HG03378 (cell line): ENCODE measurements at regions not wholly inside any gene's neighbourhood (a gene's known extent, or its start where the extent isn't known, plus 50 kb on each side); places are given as distances from the start of the nearest gene placed in this dataset.

Source experiments
- ATAC-seq: cut with Tn5 transposase; IDR thresholded peaks from one replicate; pipeline ENCODE4 v1.9.1; 2021; ENCODE audit warnings: mild to moderate bottlenecking, moderate library complexity; ENCODE audit not compliant: unreplicated experiment

DNA sequence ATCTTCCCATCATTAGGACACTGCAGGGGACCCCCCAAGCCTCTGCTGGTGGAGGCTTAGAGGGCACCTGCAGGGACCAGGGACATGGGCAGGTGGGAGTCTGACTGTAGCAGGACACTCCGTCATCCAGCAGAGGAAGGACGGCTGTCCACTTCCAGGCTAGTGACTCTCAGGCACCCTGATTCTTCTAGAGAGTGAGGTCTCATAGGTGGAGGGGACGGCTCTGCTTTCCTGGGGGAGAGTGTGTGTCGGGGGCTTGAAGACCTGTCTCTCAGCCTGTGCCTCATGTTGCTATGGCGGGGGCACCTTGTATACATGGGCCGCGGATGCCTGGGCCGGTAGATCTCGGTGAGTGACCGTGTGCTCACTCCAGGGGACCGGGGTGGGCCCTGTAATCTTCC lies 1116.6 kb downstream of the BRD1 start:
- no peak for ATAC-seq

DNA sequence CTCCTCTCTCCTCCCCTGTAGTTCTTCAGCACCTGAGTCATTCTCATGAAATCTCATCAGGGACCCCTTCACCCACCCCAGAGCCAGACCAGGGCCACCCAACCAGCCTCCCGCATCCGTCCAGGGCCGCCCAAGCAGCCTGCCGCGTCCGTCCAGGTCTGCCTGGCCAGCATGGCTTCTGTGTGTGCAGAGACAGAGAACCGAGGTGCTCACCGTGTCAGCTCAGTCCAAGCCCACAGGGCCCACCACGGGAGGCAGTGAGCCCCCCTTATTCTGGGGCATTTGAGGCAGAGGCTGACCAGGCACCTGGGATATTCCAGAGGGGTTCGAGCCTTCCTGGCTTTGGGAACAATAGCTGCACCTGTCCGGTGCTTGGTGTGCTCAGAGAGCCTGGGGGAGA lies 1117.3 kb downstream of the BRD1 start:
- ATAC-seq: no peak

DNA sequence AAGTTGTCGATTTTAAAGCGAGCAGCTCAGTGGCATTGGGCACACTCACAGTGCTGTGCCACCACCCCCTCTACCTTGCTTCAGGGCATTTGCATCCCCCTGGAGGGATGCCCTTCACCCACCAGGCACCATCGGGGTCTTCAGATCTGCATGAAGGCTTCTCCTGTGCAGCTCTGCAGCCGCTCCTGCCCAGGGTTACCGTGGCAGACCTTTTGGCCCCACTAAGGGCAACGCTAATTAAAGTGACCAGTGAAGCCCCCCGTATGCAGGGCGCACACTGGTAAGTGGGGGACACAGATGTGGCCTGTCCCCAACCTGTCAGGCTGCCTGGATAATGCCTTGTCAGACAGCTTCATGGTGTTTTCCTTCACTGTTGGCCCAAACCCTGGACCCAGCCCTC lies 1117.7 kb downstream of the BRD1 start:
- no peak for ATAC-seq

- no peak for ATAC-seq
These were observed 1118.2 kb downstream of the BRD1 start for GRCh38 chr22:48709453-48709852.

- no peak for ATAC-seq
These were observed 1119.0 kb downstream of the BRD1 start for GRCh38 chr22:48708558-48709245.

GRCh38 chr22:48707763-48708557 lies 1119.7 kb downstream of the BRD1 start:
- no peak for ATAC-seq

GRCh38 chr22:48706934-48707762 lies 1120.5 kb downstream of the BRD1 start:
- no peak for ATAC-seq

DNA sequence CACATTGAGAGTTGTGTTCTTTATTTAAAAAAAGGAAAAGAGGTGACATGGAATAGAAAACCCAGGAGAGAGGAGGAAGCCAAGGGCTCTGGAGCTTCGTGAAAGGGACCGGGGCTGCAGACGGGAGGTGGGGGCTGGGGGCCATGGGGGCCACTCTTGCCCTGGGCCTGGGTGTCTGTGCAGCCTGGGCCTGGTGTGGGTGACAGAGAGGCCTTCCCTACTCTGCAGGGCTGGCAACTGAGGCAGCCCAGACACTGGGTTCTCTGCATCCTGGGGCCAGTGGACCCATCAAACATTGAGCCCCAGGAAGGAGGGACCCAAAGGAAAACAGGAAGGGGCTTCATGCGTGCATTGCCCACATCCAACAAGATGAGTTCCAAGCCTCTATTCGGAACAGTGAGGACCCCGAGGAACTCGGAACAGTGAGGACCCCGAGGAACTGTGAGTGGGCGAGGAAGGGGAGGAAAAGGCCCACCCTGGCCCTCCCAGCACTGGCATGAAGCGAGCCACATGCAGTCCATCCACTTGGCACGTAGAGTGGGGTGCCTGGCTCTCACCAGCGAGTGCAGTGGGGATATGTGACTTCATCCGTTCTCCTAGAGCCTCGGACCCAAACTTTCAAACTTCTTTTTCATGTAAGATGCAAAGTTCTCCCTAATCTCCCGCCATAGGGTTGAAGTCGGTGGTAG lies 1121.6 kb downstream of the BRD1 start:
- ATAC-seq: no peak

GRCh38 chr22:48705159-48705916 lies 1122.3 kb downstream of the BRD1 start:
- no peak for ATAC-seq

DNA sequence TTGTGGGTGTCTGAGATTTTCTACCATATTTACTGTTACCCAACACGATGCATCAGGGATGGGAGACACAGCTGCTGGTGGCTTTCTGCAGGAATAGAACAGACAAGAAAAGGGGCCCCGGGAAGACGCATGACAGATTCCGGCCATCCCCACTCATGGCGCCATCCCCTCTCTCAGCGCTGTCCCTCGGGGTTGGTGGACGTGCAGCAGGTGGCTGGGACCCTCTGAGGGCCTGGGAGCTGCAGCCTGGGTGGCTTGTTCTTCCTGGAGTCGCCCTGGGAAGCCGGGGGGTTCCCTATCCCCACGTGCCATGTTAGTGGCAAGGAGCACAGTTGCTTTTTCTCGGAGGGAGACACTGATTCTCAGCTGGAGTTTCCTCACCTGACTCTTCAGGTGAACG lies 1123.3 kb downstream of the BRD1 start:
- ATAC-seq: no peak

GRCh38 chr22:48703265-48703941 lies 1124.3 kb downstream of the BRD1 start:
- ATAC-seq: no peak

DNA sequence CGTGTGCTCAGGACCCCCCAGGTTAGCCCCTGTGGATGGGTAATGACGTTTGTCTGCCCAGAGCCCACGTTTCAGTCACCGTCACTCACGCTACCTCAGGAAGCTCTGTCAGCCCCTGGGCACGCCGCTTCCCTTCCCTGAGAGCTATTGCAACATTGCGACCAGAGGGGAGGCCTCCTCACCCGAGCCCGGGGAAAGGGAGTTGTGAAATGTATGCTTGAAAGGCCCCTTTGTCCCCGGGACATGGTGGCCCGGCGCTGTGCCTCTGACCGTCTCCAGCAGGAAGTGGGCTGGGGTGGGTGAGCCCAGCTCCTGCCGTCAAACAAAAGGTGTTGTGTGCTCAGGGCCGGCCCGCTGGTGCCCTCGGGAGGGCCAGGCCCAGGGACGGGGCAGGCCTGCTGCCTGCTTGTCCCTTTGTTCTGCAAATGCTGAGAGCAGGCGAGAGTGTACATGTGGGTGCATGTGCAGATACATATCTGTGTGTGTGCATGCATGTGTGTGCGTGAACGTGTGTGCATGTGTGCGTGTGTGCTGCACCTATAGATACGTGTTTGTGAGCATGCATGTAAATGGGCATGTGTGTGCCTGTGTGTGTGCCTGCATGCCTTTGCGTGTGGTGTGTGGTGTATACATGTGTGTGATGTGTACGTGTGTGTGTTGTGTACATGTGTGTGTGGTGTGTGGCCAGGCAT lies 1125.0 kb downstream of the BRD1 start:
- ATAC-seq: no peak

GRCh38 chr22:48701296-48702030 lies 1126.2 kb downstream of the BRD1 start:
- ATAC-seq: no peak

DNA sequence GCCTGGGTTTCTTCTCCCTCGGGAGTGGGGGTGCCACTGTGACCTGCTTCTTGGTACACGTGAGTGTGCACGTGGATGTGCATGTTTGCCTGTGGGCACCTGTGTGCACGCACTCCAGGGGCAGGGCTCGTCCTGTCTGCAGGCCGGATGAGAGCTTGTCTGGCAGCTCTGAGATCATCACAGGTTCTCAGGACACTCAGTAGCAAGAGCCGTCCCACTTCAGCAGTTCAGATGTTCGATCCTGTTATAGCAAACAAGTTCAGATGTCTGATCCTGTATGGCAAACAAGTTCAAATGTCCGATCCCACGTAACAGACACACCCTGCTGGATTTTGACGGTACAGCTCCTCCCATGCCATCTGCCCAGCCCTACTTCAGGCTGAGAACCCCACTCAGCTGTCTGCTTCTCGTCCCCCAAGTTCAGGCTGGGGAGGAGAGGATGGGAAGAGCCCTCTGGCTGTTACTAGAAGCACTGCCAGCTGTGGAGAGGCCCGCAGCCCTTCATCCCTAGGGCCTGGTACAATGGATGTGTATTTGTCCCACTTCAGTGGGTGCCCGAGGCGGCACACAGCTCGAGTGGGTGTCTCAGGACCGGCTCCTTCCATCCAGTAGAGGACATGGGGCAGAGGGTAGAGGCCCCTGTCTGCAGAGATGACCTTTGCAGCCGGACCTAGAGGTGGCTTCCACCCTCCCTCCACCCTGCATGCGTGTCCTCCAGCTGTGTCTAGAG lies 1126.9 kb downstream of the BRD1 start:
- no peak for ATAC-seq

DNA sequence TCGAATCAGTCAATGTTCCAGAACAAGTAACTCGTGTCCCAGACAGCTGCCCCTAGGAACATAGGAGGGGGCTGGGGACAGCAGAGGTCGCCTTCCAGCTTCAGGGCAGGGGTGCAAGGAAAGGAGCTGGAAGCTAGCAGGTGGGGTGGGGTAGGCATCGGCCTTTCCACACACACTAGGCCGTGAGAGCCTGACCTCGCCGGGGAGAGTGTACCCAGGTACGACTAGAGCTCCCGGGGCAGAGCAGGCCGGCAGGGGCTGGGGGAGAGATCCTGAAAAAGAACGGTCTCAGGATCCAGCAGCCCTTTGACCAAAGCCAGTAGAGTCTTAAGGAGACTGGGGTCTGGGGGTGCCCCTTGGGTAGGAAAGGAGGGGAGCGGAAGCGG lies 1127.5 kb downstream of the BRD1 start:
- ATAC-seq: no peak

DNA sequence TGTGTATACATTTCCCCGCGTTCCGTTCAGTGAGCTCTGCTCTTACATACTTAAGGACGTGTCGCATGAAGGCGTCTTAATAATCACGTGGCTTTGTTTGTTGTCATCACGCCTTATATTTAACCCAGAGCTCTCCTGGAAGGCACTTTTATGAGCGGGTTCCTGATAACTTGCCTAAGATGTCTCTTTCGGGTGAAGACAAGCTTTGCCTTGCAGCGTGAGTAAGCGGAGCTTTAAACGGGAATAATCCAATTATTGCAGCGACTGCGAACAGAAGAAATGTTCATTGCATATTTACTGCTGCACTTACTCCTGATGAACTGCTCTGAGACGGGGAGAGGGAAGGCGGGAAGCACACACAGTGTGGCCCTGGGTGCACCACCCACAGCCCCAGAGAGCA lies 1128.2 kb downstream of the BRD1 start:
- no peak for ATAC-seq

GRCh38 chr22:48698618-48699017 lies 1129.1 kb downstream of the BRD1 start:
- ATAC-seq: no peak
